GM13977 (cell line): ENCODE measurements at regions not wholly inside any gene's neighbourhood (a gene's known extent, or its start where the extent isn't known, plus 50 kb on each side); places are given as distances from the start of the nearest gene placed in this dataset.

Experiments
- DNase-seq: peaks from one replicate; pipeline ENCODE4 v3.0.0; 2012; ENCODE audit warnings: low spot score
- CTCF ChIP-seq: IDR thresholded peaks from 2 replicates; pipeline ENCODE4 v1.5.1; 2012; ENCODE audit warnings: mild to moderate bottlenecking, control low read depth; ENCODE audit not compliant: insufficient read depth; ENCODE audit errors: extremely low read depth, missing control alignments
- in situ Hi-C: fragments of 300-500 bp; cut with MboI; formaldehyde crosslinking; loops from one replicate; pipeline ENCODE4 v1.12.0; 2022; ENCODE audit warnings: low sequenced_read_pairs, low pct_unique_long_range_greater_than_20kb, mixed read lengths, inconsistent platforms; ENCODE audit not compliant: unreplicated experiment

- in situ Hi-C loops: no loop called here
- no peak for TF ChIP-seq CTCF
- DNase-seq: no peak
Observed at GRCh38 chr1:229181419-229181818, 89.5 kb upstream of the RAB4A start.

GRCh38 chr1:229183588-229183987, 87.3 kb upstream of the RAB4A start:
- in situ Hi-C loops: no loop called here
- DNase-seq: no peak
- no peak for TF ChIP-seq CTCF

GRCh38 chr1:229184066-229184465, 86.8 kb upstream of the RAB4A start:
- TF ChIP-seq CTCF: no peak
- no peak for DNase-seq
- in situ Hi-C loops: no loop called here

GRCh38 chr1:229185963-229186362, 84.9 kb upstream of the RAB4A start:
- TF ChIP-seq CTCF: no peak
- in situ Hi-C loops: no loop called here

GRCh38 chr1:229186373-229187056, 84.4 kb upstream of the RAB4A start:
- in situ Hi-C loops: no loop called here
- no peak for TF ChIP-seq CTCF
- peak; percentile 75 for DNase-seq

More at GRCh38 chr1:229185963-229186362, 84.9 kb upstream of the RAB4A start:
- no peak for DNase-seq

- in situ Hi-C loops: no loop called here
Observed at GRCh38 chr1:229190057-229190575, 80.8 kb upstream of the RAB4A start.

More at GRCh38 chr1:229190057-229190575, 80.8 kb upstream of the RAB4A start:
- no peak for TF ChIP-seq CTCF
- DNase-seq: no peak
